Peyer's patch (tissue), 4 donors: ENCODE measurements at regions not wholly inside any gene's neighbourhood (a gene's known extent, or its start where the extent isn't known, plus 50 kb on each side); places are given as distances from the start of the nearest gene placed in this dataset.

ENCODE experiments used
- POLR2A ChIP-seq, 2 donors: fragments of 450-650 bp; IDR thresholded peaks; one replicate each; pipeline ENCODE4 v1.5.1; 2017; ENCODE audit warnings: antibody characterized with exemption in 2 of 2, mild to moderate bottlenecking in 2 of 2, moderate library complexity in 2 of 2
- TF ChIP-seq, protein P1 (sequence below), 6 experiments: fragments of 450-650 bp in 4 of 6; fragments of 200-600 bp in 2 of 6; sonication (generic) in 1 of 6; IDR thresholded peaks; one replicate each; pipeline ENCODE4 v1.5.1; 2017 to 2019; ENCODE audit warnings: antibody characterized with exemption in 6 of 6, mild to moderate bottlenecking in 3 of 6, moderate library complexity in 1 of 6

DNA sequence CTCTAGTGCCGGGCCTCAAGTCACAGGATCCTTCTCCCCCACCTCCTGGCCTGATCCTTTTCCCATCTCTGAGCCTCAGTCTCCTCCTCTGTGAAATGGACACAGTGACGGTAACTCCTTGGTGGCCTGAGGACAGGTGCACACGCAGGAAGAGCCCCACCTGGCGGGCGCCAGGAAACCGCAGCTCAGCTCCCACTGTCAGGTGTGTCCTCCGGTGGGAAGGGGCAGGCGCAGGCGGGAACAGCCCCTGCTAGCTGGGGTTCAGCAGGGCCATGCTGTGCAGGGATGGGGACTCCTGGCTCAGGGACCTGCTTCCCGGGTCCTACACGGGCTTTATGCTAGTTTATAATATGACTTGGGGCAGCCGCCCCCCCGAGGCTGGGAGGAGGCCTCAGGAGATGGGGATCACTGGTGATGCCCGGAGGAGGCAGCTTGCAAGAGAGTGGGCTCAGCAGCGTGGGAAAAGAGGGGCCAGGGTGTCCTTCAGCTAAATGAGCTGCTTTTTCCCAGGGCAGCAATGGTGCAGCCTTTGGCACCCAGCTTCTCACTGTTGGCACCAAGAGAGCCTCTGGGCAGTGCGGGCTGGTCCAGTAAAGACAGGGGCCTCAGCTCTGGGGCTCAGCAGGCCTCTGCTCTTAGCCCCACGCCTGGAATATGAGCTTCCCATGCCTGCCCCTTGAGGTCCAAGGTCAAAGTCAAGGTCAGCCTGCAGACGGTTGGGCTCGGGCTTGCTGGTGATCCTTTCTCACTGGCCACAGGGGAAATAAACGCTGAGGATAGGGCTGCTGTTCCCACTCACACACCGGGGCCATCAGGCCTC, 68.0 kb upstream of the FAM20C start:
- TF ChIP-seq, protein P1, sequence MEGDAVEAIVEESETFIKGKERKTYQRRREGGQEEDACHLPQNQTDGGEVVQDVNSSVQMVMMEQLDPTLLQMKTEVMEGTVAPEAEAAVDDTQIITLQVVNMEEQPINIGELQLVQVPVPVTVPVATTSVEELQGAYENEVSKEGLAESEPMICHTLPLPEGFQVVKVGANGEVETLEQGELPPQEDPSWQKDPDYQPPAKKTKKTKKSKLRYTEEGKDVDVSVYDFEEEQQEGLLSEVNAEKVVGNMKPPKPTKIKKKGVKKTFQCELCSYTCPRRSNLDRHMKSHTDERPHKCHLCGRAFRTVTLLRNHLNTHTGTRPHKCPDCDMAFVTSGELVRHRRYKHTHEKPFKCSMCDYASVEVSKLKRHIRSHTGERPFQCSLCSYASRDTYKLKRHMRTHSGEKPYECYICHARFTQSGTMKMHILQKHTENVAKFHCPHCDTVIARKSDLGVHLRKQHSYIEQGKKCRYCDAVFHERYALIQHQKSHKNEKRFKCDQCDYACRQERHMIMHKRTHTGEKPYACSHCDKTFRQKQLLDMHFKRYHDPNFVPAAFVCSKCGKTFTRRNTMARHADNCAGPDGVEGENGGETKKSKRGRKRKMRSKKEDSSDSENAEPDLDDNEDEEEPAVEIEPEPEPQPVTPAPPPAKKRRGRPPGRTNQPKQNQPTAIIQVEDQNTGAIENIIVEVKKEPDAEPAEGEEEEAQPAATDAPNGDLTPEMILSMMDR (IDR thresholded peaks at IDR 0.05), result no peak
- TF ChIP-seq POLR2A (IDR thresholded peaks at IDR 0.05), result no peak
